CD4-positive, alpha-beta T cell treated with Interleukin-12 subunit alpha and Interleukin-12 subunit beta, for 1 hour (primary cell): ENCODE measurements at regions not wholly inside any gene's neighbourhood (a gene's known extent, or its start where the extent isn't known, plus 50 kb on each side); places are given as distances from the start of the nearest gene placed in this dataset.
"Not testable (repeated sequence)": the region's sequence is repeated elsewhere in the genome, so short reads cannot be mapped to it uniquely, and the experiment has no call there.

Source experiments
- DNase-seq: peaks from one replicate; pipeline ENCODE4 v3.0.0-alpha.2; 2020

- DNase-seq: no peak
These were observed 368.6 kb downstream of the FOXL1 start for GRCh38 chr16:86946981-86947380.

DNA sequence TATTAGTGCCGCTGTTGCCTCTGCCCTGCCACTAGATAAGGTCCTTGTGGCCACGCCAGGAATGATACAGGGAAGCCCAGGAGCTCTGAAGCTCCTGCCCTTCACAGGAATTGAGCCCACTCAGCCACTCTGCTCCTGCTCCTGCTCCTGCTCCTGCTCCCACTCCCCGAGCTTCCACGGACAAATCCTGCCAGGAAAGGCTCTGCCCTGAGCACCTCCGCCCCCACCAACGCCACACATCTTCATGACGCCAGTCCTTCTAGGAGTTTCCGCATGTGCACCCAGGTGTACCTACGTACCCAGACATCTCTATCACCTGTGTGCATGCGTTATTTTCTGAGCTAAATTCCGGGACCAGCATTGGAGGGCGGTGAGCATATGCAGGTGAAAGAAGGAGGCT lies 369.1 kb downstream of the C16orf95 start:
- no peak for DNase-seq

GRCh38 chr16:86949116-86949515 lies 368.1 kb downstream of the C16orf95 start:
- no peak for DNase-seq

- no peak for DNase-seq
These were observed 367.6 kb downstream of the C16orf95 start for GRCh38 chr16:86949630-86950029.

DNA sequence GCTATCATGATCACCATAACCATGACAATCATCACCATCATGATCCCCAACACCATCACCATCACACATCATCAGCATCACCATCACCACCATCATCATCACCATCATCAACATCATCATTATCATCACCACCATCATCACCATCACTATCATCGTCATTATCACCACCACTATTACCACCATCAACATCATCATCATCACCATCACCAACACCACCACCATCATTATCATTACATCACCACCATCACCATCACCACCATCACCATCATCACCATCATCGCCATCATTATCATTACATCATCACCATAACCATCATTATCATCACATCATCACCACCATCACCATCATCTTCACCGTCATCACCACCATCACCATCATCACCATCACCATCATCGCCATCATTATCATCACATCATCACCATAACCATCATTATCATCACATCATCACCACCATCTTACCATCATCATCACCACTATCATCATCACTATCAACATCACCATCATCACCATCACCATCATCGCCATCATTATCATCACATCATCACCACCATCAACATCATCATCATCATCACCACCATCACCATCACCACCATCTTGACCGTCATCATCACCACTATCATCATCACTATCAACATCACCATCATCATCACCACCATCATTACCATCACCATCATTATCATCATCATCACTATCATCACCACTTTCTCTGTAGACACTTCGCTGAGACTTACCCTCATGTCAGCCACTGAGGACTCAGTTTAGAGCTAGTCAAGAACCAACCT lies 366.0 kb downstream of the C16orf95 start:
- no peak for DNase-seq

DNA sequence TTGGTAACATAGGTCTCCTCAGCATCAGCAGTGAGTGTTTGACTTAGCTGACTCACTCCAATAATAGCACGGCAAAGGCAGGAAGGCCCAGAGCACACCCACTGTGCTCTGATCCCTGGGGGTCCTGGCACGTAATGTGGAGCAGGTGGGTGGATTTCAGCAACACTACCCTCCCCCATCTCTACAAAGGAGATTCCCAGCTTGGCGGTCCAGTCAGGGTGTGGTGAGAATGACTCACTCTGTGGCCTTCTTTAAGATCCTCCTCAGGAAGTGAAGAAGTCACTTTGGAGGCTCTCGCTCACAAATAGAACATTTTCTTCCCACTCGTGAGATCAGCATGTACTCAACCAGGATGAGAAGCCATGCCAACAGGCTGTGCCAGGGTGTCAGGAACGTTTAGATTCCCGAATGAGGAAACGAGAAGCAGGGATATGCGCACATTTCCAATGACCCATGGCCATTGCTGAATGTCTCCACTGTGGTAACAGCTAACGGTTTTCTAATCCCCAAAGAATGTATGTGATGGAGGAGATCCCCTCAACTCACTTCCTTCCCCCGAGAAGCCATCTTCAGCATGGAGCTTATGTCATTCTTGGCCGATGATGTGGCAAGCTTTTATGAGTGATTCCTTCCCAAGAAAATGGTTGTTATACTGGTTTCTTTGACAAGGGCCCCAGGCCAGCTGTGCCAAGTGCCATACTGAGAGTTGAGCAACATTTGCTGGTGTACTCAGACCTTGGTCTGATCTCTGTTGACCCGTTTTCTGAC lies 365.2 kb downstream of the C16orf95 start:
- DNase-seq: no peak

- no peak for DNase-seq
These were observed 364.4 kb downstream of the C16orf95 start for GRCh38 chr16:86952769-86953168.

DNA sequence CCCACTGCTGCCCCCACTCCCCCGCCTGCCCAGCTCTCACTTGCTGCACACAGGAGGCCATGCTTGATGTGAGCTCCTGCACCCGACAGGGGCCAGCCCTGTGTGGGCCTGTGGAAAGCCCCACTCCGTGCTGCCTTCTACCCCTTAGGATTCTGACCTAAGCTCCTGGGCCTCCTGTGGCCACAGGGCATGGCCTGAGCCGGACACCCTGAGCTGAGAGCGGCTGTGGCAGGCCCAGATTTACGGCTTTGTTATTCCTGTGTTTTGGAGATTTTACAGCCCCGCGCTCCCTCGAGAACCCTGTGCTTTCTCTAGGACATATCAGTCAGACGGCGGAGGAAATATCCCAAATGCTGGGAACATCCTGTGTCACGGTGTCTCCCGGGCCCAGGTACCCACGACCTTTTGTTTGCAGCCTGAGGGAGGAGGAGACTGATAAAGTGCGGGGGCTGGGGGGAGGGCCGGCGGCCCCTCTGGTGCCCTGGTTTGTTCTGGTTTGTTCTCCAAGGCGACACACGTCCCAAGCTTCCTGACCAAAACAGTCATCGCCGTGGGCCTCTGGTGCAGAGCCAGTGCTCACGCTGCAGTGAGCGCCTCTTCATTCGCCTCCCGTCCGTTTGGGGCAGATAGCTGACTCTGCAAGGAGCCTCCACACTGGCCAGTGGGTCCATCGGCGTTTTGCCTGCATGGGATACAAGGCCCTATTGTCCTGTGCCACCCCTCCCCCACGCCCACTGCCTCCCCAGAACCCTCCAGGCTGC lies 363.4 kb downstream of the C16orf95 start:
- DNase-seq: no peak

- DNase-seq: no peak
These were observed 361.9 kb downstream of the C16orf95 start for GRCh38 chr16:86955136-86955855.

DNA sequence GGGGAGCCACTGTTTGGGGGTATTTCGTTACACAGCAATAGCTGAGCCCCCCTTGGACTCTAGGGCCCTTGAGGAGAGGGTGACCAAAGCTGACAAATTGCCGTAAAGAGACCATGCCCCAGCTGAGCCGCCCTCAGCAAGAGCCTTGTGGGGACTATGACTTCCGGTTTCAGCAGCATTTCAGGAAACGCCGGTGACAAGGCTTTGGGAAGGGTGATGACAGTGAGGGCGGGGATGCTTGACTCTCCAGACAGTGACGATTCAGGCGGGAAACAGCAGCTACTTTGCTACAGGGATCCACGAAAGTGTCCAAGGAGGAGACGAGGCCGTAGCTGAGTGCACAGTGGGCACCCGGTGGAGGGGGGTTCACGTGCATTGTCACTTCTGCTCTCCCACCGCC lies 360.8 kb downstream of the C16orf95 start:
- no peak for DNase-seq

DNA sequence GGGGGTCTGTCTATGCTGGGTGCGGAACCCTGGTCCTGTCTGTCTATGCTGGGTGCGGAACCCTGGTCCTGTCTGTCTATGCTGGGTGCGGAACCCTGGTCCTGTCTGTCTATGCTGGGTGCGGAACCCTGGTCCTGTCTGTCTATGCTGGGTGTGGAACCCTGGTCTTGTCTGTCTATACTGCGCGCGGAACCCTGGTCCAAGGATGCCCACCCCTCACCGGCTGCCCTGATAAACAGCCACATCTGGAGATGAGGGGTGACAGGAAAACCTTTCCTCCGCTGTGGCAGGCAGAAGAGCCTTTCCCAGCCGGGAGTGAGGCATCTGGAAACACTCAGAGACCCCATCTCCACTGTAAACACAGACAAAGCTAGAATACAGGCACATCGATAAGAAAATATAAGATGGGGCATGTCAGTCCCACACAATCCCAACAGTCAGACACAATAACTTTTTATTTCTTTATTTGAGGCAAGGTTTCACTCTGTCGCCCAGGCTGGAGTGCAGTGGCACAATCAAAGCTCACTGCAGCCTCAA lies 359.5 kb downstream of the C16orf95 start:
- DNase-seq: not testable (repeated sequence)

GRCh38 chr16:86958423-86958822 lies 358.8 kb downstream of the C16orf95 start:
- DNase-seq: no peak

DNA sequence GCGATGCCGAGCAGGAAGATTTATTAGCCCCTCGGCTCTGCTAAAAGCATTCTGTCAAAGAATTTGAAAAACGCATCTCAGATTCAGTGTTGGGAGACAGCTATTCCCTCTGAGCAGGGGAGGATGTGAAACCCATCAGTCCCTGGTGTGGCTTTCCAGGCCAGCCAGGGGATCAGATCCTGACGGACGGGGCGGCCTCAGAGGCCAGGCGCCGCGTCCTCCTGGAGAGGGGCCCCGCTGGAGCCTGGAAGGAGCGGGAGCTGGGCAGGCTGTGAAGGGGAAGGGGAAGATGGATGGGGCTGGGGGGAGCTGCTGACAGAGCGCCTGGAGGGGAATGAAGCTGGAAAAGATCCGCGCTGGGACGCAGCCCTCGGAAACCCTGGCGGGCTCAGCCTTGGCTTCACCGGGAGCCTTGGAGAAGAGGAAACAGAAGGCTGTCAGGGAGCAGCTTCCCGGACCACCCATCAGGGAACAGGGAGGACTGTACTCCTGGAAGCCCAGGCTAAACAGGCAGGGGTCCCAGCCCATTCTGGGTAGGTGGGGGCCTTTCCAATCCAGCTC lies 358.0 kb downstream of the C16orf95 start:
- no peak for DNase-seq

GRCh38 chr16:86959729-86960128 lies 357.5 kb downstream of the C16orf95 start:
- DNase-seq: no peak

DNA sequence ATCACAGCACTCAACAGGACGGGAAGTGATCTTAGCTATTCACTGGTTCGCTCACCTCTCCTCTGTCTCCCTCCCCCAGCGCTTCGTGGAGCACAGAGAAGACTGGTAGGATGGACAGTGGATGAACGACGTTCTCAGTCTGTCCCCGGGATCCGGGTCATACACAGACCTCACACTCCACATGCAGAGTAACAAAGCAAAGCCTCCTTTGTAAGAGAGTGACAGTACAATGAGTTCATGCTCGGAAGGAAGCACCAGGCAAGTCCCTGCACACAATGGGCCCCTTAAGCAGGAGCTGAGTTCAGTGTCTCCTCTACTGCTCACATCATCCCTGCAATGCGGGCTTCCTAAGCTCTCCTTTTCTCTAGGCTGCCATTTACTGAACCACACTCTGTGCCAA lies 356.9 kb downstream of the C16orf95 start:
- DNase-seq: no peak

- no peak for DNase-seq
These were observed 356.0 kb downstream of the C16orf95 start for GRCh38 chr16:86961171-86961601.

- DNase-seq: no peak
These were observed 354.9 kb downstream of the C16orf95 start for GRCh38 chr16:86962259-86962658.

DNA sequence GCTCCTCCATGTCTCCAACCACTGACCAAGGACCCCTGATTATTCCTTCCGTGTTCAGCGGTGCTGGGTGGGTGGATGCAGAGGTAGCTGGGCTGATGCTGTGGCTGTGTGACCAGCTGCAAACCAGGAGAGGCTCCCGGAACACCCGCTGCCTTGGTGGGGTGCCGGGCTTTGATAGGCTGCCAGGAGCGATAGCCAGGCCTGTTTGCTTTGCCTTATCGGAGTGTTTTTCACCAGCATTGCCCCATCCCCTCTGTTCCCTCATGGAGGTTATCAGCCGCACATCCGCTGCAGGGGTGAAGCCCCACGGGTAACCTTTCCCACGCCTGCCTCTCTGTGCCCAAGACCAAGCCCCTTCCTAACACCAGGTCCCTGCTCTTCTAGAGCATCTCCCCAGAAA lies 354.3 kb downstream of the C16orf95 start:
- no peak for DNase-seq

GRCh38 chr16:86963600-86964575 lies 353.3 kb downstream of the C16orf95 start:
- DNase-seq: no peak

GRCh38 chr16:86964796-86965241 lies 352.4 kb downstream of the C16orf95 start:
- DNase-seq: no peak

DNA sequence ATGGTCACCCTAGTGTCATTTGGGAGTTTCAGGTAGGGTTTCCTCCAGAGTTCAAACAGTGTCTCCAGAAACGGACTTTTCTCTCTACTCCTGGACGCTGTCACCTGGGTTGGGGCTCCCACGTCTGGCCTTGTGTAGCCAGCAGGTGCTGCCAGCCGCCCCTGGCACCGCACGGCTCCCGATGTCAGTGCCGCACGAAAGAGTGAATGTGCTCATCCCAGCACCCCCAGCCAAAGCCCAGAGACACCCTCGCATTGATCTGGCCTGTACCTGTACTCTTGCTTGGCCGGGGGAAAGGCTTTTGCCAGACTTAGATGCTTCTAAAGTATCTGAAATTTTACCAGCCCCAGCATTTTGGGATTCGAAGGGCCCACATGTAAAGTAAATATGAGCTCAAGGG lies 351.9 kb downstream of the C16orf95 start:
- no peak for DNase-seq
